SK-N-SH treated with all-trans-retinoic acid at 6 μM for 48 hours (cell line): ENCODE measurements at regions not wholly inside any gene's neighbourhood (a gene's known extent, or its start where the extent isn't known, plus 50 kb on each side); places are given as distances from the start of the nearest gene placed in this dataset.

Experiments
- ARNTL ChIP-seq: fragments of 450-650 bp; formaldehyde crosslinking; IDR thresholded peaks from 2 replicates; pipeline ENCODE4 v1.5.0; 2020; ENCODE audit warnings: low read depth, mild to moderate bottlenecking, moderate library complexity, borderline replicate concordance
- SNAI2 ChIP-seq: fragments of 250-450 bp; sonication (Bioruptor Pico); IDR thresholded peaks from 2 replicates; pipeline ENCODE4 v1.5.0; 2020; ENCODE audit warnings: mild to moderate bottlenecking, moderate library complexity

- TF ChIP-seq SNAI2 (CRISPR knock-in tag) (no peak), ARNTL (CRISPR knock-in tag) (no peak)
Observed at GRCh38 chr1:234758851-234759250, 148.9 kb upstream of the IRF2BP2 start.
